Middle frontal gyrus (tissue), 1 donor: ENCODE measurements at regions not wholly inside any gene's neighbourhood (a gene's known extent, or its start where the extent isn't known, plus 50 kb on each side); places are given as distances from the start of the nearest gene placed in this dataset.

Experiments used
- DNase-seq: peaks from one replicate; pipeline ENCODE4 v3.0.0-alpha.2; 2015; ENCODE audit warnings: low spot score; ENCODE audit errors: extremely low spot score

DNA sequence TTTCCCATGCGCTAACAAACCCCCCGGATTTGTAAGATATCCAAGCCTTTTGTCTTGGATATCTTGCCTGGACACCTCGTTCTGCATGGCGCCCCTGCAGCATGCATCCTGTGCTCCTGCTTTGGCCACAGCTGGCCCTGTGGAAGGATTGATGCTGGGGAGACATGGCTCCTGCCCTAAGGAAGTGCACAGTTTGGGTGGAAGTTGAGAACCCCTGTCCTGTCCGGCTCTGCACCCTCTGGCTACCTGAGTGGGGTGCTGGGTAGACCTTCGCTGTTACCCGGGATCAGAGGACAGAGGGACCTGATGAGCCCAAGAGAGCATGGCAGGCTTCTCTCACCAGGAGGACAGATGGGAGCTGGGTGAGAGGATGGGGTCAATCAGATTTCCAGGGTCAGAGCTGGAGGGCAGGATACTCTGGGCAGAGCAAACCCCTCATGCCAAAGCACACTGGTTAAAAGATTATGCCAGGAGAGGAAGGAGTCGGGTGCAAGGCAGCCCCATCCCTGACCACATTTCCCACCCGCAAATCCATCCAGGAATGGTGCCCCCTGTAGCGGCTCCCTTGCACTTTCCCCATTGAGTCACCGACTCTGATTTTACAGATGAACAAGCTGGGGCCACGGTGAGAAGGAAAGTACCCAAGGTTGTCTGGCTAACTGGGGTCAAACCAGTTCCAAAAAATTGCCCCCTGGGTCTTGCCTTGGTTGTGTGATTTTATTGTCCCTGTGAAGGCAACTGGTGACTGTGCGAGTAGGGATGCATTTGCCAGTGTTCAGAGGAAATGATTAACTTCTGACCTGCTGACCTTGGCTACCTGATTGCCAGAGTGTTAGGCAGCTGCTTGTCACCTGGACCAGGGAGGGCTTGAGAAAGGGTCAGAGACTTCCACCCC is 290.1 kb upstream of the ZMIZ1 start:
- no peak for DNase-seq

DNA sequence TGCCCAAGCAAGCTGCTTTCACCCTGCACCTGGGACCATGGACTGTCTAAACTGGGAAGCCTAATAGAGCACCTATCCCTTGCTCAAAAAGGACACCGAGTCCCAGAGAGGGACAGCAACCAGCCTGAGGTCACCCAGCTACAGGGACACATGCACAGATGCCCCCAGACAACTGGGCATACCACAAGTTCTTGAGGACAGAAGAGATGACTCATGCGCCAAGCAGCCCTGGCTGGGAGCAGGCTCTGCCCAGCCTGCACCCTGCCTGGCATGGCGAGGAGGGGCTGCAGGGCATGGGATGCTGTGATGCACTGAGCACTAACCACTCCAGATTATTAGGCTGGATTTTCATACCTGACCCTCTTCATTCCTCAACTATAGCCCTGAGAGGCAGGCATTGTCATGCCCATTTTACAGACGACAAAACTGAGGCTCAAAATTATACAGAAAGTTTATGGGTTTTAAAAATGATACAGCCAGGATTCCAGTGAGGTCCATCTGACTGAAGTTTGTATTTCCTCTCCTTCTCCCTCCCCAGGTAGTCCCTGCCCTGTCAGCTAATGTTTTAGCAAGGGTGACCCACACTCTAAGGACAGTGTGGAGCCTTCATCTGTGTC is 289.3 kb upstream of the ZMIZ1 start:
- DNase-seq = no peak

DNA sequence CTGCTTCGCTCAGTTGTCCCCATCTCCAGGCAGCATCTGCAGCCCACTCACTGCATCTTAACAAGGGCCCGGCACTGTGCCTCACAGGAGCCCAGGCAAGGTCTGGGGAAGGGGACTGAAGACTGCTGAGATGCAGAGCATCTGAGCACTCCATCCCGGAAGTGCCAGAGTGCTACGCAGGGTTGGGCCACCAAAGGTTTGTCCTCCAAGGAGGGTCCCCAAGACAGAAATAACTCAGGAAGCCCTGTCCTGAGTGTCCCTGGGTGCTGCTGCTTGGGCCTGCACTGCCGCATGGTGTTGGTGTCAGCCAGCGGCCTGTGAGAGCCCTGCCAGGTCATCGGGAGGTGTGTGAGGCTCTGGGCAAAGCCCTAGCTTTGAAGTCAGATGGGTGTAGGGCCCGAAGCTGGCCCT is 288.2 kb upstream of the ZMIZ1 start:
- DNase-seq = no peak

- no peak for DNase-seq
These were observed 287.4 kb upstream of the ZMIZ1 start for GRCh38 chr10:78781251-78781913.

- no peak for DNase-seq
These were observed 286.8 kb upstream of the ZMIZ1 start for GRCh38 chr10:78781991-78782390.

- no peak for DNase-seq
These were observed 286.3 kb upstream of the ZMIZ1 start for GRCh38 chr10:78782441-78782840.

- DNase-seq = no peak
These were observed 285.0 kb upstream of the ZMIZ1 start for GRCh38 chr10:78783753-78784152.

DNA sequence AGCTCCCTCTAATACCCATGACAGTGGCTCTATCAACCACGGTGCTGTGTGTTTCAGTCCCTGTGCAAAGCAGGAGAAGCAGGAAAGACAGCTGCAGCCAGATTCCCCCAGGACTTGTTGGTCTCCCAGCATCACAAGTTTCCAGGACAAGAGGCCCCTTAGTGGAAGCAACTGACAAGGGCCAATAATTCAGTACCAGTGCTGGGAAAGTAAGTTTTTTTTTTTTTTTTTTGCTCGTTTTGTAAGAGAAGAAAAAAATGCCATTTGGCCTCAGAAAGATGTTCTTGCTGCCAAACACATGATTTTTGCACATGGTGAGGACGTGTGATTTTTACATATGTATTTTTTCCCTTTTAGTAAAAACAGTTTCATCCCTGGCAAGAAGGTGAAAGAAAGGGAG is 284.2 kb upstream of the ZMIZ1 start:
- DNase-seq = no peak

DNA sequence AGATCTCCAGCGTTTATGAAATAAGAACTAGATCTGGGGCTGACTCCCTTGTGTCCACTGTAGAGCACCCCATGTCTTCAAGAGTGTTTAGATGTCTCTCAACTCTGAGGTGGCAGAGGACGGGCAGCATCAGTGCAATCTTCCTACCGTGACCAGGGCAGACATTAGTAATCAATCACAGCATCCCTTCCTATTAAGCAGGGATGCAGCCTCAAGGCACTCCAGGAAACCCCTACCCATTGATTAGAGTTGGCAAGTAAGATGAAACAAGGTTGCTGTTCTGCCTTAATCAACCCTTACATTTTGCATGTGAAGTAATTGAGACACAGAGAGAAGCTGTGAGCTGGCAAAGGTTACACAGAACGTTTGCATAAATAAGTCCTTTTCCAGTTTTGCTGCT is 283.7 kb upstream of the ZMIZ1 start:
- DNase-seq = no peak

DNA sequence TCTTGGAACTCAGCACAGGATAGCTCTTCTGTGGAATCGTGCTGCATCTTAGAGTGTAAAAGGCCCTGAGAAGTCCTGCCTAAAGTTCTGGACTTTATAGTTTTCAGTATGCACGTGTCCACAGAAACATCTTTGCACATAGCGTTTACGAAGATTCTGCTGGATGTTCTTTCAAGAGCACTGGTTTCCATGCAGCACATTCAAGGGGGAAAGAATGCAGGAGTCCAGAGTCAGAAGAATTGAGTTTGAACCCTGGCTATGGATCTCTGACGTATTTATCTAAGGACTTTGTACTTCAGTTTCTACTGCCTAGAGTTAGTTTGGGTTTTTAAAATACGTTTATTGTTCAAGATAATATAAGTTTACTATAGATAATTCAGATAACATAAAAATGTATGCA is 282.8 kb upstream of the ZMIZ1 start:
- DNase-seq = no peak

- no peak for DNase-seq
These were observed 281.6 kb upstream of the ZMIZ1 start for GRCh38 chr10:78787125-78787524.

DNA sequence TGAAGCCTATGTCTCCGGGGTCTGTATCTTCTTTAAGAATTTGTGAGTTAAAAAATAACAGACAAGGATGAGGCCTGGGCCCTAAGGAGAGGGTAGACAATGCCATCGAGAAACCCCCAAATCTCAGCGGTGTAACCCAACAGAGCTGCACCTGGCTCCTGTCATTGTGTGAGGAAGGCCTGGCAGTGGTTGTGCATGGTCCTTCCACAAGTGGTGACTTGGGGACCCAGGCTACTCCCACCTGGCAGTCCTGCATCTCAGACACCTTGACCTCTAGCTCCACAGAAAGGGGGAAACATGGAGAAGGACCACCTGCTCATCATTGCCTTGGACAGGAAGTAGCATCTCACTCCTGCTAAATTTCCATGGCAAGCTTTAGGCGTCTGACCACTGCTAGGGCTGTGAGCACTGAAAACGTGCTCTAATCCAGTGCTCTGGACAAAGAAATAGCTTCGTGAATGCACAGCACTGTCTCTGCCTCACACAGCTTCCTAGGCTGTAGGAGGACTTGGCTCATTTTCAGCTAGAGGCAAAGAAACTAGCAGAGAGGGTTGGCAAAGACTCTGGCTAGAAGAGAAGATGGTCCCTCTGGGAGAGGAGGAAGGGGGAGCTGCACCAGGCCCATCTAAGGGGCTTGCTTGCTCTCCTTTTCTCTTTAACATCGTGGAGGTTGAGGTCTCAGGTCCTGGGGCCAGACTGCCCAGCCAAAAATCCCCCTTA is 273.9 kb upstream of the ZMIZ1 start:
- peak; percentile 27 for DNase-seq

DNA sequence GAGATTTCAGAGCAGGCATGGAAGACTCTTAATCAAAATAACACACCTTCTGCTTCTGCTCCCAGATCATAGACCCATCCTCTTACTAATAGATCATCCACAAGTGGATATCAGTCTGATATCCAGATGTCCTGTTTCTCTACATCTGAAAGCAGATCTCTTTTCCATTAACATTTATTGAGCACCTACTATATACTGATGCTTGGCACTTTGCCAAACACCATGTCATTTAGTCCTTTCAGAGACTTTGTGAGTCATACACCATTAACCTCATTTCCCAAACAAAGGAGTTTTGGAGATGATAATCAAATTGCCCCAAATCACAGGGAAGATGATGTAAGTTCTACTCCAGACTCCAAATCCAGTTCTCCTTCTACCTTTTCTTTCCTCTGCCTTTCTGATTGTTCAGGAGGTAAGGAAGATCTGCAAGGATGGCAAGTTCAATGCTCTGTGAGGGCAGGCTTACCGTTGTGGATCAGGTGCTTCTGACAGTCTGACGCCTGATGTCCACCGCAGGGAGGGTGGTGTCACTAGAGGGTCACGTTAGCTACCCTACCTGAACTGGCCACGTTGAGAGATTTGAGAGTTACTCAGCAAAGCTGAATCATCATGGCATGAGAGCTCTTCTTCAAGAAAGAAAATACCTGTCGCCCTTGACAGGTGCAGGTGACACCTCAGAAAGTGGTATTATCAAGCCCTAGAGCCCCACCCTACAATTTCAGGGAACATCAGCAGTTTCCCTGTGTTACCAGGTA is 269.6 kb upstream of the ZMIZ1 start:
- no peak for DNase-seq

GRCh38 chr10:78800006-78800405 is 268.8 kb upstream of the ZMIZ1 start:
- DNase-seq = no peak

DNA sequence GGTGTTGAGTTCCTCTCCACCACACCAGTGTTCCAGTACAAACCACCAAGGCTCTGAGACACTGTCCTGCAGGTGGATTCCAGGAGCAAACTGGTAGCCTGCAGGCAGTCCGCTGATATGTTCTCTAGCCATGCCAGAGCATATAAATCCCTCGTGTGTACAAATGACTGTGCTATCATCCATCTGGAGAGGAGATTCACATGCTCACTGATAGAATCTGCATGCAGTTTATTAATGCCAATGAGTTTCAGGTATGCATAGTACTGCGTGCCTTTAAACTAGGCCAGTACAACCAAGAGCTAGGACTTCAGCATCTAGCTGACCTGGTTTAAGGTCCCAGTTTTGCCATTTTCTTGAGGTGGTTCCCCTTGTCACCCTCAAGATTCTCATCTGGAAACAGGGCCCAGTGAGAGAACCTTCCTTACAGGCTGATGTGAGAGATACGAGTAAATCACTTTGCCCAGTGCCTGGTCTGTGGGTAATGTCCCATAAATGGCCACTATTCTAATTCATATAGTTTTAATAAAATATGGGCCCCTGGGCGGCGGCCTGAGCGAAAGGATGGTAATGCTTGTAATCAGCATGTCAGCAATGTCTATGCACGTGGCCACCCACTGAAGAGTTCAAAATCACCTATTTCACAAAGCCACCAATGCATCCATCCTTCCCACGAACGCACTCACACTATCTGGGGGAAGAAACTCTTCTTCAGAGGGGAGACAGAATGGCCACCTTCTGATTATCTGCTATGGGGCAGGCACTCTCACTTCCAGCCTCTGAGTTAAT is 268.0 kb upstream of the ZMIZ1 start:
- DNase-seq = no peak

GRCh38 chr10:78802431-78802830 is 266.3 kb upstream of the ZMIZ1 start:
- DNase-seq = no peak

- no peak for DNase-seq
These were observed 265.9 kb upstream of the ZMIZ1 start for GRCh38 chr10:78802866-78803265.

DNA sequence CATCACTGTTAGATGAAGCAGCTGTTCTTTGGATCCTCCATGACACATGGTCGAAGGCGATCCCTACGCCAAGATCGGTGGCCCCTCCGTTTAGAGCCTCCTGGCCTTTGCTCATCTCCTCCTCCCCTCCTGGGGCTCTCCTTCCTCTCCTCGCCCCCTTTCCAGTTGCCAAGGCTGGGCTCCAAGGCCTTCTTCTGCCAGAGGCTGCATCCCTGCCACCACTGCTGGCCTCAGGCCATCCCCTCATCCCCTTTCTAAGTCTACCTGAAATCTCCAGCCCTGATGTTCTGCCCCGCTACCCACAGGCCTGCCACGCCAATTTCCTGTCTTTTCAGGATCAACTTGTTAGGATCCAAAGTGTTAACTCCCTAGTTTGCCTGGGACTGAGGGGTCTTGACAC is 265.1 kb upstream of the ZMIZ1 start:
- no peak for DNase-seq

- DNase-seq = no peak
These were observed 264.2 kb upstream of the ZMIZ1 start for GRCh38 chr10:78804411-78805032.

DNA sequence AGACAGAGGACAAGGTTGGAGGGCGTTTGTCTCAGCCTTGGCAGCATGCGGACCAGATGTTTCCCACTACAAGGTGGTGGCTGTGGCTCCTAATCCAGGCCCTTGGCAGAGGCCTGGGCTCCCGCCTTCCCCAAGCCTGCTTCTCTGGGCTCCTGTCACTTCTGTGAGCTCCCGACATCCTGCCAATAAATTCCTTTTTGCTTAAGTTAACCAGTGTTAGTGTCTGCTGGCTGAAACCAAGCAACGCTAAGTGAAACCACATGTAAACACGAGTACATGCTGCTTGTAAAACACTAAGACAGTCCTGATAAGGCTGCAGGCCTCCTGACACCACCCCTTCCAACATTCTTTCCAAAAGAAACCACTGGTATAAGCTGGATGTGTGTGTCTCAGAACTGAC is 263.6 kb upstream of the ZMIZ1 start:
- DNase-seq = no peak
